ENCODE measurements at regions not wholly inside any gene's neighbourhood (a gene's known extent, or its start where the extent isn't known, plus 50 kb on each side); places are given as distances from the start of the nearest gene placed in this dataset.

DNA sequence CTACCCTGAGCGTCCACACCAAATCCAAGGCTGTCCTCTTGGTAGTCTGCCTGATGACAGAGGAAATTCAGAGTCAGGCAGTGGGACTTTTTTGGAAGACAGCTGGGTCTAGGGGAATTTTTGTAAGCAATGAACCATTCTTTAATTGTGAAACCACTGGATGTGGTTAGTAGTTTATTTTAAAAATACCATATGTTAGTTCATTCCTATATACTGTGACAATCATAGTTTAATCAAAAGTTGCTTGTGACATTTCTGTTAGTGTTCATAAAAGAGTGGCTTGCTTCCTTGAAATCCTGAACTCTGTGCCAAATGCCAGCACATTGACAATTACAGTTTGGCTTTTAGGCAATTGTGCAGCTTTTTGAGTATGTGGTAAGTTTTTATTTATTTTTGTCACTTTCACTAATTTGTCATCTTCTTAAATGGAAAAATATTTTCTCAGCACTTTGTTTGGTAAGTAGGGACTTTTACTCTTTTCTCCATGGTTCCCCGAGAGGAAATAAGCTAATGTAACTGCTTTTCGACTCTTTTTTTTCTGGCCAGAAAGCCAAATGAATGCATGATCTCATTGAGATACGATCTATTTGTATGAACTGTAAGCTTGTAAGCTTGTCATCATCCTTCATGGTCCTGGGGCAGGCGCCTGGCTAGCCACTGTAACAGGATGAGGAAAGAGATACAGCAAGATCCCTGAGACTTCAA, 72.6 kb upstream of the SLC4A4 start:
- ATAC-seq (replicated peaks) = no peak
- Mint-ChIP-seq H3K4me3 (no peak overlapping the region), H3K9me3 (no peaks in the 10 kb centered on the region), H3K27ac (peak overlapping the region; percentile 5 to 17), H3K27me3 (no peaks in the 10 kb centered on the region), H3K36me3 (ENCODE audit: insufficient read depth) (peaks cover 4% of the 10 kb centered on the region), H3K4me1 (ENCODE audit: low read depth in 2 of 2) (peaks cover 10 to 25% of the 10 kb centered on the region in 2 donors)
- no peak for DNase-seq

DNA sequence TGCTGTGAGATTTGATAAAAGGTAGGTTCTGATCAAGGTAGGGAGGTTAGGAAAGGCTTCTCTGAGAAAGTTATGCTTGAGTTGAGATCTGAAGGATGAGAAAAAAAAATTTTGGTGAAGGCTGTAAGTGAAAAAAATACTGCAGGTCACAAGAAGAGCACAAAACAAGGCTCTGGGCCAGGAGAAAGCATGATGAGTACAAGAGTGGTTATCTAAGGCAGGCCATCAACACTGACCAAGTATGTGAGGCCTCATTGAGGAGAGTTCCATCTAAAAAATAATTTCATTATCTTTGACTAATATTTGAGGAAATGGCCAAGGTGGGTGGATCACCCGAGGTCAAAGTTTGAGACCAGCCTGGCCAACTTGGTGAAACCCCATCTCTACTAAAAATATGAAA, 71.6 kb upstream of the SLC4A4 start:
- Mint-ChIP-seq H3K27ac (no peak overlapping the region), H3K9me3 (no peaks in the 10 kb centered on the region)
- no peak for DNase-seq

DNA sequence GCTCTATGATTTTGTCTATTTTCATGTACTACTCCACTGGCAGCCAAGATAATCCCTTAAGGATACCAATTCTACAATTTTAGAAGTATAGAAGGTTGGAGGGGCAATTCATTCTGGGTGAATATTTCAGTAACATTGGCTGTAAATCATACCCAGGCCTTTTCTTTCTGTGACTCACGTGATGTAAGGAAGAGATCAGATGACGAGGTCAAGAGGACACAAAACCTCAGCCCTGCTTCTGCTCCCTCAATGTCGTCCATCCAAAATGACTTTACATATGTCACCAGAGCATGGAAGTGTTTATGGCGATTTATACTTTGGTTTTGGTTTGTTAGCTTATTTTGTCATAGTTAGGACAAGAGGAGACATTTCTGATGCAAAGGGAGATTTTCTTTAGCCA, 70.7 kb upstream of the SLC4A4 start:
- peaks cover 4% of the 10 kb centered on the region for H3K36me3 Mint-ChIP-seq (ENCODE audit: insufficient read depth)
- ATAC-seq (replicated peaks) (no peak), DNase-seq (no peak)
- no peak overlapping the region for H3K27ac Mint-ChIP-seq
- H3K4me1 Mint-ChIP-seq (ENCODE audit: low read depth in 2 of 2) = peaks cover 7 to 10% of the 10 kb centered on the region in 2 donors
- H3K27me3 Mint-ChIP-seq = no peaks in the 10 kb centered on the region
- no peaks in the 10 kb centered on the region for H3K9me3 Mint-ChIP-seq
- no peak overlapping the region for H3K4me3 Mint-ChIP-seq

More for the DNA sequence above, 71.6 kb upstream of the SLC4A4 start:
- Mint-ChIP-seq H3K4me1 (ENCODE audit: low read depth in 2 of 2) (peaks cover 7 to 20% of the 10 kb centered on the region in 2 donors), H3K36me3 (ENCODE audit: insufficient read depth) (peaks cover 4% of the 10 kb centered on the region), H3K4me3 (no peak overlapping the region), H3K27me3 (no peaks in the 10 kb centered on the region)
- ATAC-seq (replicated peaks) = no peak

DNA sequence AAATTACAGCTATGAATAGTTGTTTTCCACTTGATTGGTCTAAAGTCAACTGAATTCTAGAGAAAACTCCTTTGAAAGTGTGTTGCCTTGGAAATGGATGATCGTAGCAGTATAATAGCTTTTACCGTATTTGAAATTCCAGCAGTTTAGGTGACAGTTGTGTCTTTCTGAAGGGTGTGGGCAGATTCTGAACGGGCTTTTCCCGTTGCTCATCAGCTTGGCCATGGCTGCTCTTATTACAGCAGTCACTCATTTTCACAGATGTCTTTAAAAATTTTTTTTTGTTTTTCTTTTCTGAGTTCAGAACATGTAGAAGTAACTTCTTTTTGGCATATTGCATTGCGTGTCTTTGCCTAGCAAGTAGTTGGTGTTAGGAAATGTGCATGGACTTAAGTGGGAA, 69.6 kb upstream of the SLC4A4 start:
- no peaks in the 10 kb centered on the region for H3K27me3 Mint-ChIP-seq
- H3K36me3 Mint-ChIP-seq (ENCODE audit: insufficient read depth) = peaks cover 4% of the 10 kb centered on the region
- no peak overlapping the region for H3K4me3 Mint-ChIP-seq
- ATAC-seq (replicated peaks) (no peak), DNase-seq (no peak)
- no peak overlapping the region for H3K27ac Mint-ChIP-seq
- H3K9me3 Mint-ChIP-seq = no peaks in the 10 kb centered on the region
- H3K4me1 Mint-ChIP-seq (ENCODE audit: low read depth in 2 of 2) = peaks cover 7 to 9% of the 10 kb centered on the region in 2 donors

DNA sequence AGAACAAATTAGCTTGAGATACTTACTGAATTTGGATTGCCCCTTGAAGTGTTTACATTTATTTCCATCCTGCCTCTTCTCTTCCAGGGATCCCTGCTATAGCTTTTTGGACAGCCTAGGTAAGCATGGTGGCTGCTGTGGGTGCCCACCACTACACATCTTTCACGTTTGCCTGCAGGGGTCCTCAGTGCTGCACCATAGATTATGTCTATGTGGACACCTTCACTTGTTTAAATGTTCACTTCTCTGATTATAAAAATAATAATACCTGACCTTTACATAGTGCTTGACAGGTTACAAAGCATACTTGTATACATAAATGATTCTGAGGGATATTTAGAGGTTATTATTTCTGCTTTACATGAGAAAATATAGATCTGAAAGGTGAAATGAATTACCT, 67.9 kb upstream of the SLC4A4 start:
- H3K27me3 Mint-ChIP-seq = no peaks in the 10 kb centered on the region
- DNase-seq (peak; percentile 21 to 40 (median 30)), ATAC-seq (replicated peaks) (peak; percentile 71)
- peaks cover 17 to 22% of the 10 kb centered on the region in 2 donors for H3K4me1 Mint-ChIP-seq (ENCODE audit: low read depth in 2 of 2)
- H3K27ac Mint-ChIP-seq = peak overlapping the region in 1 of 2 donors; percentile 55
- no peak overlapping the region for H3K4me3 Mint-ChIP-seq
- H3K9me3 Mint-ChIP-seq = no peaks in the 10 kb centered on the region
- peaks cover 4% of the 10 kb centered on the region for H3K36me3 Mint-ChIP-seq (ENCODE audit: insufficient read depth)

DNA sequence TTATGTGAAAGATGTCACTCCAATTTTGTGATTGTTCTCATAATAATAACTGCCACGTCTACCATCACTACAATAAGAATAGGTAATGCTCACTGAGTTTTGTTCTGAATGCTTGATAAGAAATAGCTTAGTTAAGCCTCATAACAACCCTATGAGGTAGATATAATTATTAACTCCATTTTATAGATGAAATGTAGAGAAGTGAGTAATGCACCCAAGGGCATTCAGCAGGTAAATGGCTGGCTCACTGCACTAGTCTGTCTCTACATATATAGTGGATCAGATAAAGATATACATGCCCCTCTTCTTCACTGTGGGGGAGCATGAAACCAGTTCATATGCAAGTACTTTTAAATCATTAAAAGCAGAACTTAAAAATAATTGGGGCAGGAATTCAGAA, 65.8 kb upstream of the SLC4A4 start:
- ATAC-seq (replicated peaks) (no peak), DNase-seq (no peak)
- H3K9me3 Mint-ChIP-seq = no peaks in the 10 kb centered on the region
- peaks cover 22 to 25% of the 10 kb centered on the region in 2 donors for H3K4me1 Mint-ChIP-seq (ENCODE audit: low read depth in 2 of 2)
- no peak overlapping the region for H3K27ac Mint-ChIP-seq
- no peaks in the 10 kb centered on the region for H3K36me3 Mint-ChIP-seq (ENCODE audit: insufficient read depth)
- no peaks in the 10 kb centered on the region for H3K27me3 Mint-ChIP-seq
- H3K4me3 Mint-ChIP-seq = no peak overlapping the region

DNA sequence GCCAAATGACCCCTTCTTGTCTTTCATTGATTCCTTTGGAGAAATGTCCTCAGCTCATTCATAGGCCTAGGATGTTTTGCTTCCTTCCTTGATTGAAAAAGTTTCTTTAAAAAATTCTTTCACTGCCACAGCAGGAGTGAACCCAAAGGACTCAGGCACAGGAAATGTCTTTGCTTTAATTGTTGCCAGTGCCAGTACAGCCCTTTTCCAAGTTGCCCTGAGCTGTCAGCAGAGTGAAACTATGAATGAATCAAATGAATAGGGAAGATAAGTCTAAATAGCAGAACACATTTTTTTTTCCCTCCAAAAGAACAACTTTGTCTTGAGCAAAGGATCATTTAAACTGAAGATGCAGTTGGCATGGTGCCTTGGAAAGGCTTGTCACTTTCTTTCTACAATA, 63.8 kb upstream of the SLC4A4 start:
- Mint-ChIP-seq H3K9me3 (no peaks in the 10 kb centered on the region), H3K4me1 (ENCODE audit: low read depth in 2 of 2) (peaks cover 22 to 25% of the 10 kb centered on the region in 2 donors), H3K27me3 (no peaks in the 10 kb centered on the region), H3K4me3 (peak overlapping the region; percentile 28 to 48), H3K36me3 (ENCODE audit: insufficient read depth) (no peaks in the 10 kb centered on the region), H3K27ac (peak overlapping the region; percentile 80 to 87)
- DNase-seq (no peak), ATAC-seq (replicated peaks) (no peak)

DNA sequence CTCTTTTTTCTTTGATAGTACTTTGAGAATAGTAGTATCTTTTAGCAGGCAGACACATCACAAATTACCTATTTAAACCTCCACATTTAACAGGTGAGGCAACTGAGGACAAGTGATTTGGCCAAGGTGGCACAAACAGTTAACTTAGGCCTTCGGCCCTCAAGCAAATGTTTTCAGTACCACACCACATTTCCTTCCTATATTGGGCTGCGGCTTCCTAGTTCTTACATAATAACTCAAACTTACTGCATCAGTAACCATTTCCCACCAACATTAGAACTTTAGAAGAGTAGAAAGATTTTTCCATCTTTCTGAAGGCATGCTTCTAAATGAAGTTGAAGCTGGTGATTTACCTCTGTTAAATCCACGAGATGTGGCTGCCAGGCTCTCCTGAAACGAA, 63.2 kb upstream of the SLC4A4 start:
- H3K36me3 Mint-ChIP-seq (ENCODE audit: insufficient read depth) = no peaks in the 10 kb centered on the region
- DNase-seq (no peak), ATAC-seq (replicated peaks) (peak; percentile 69)
- peak overlapping the region; percentile 28 to 48 for H3K4me3 Mint-ChIP-seq
- H3K9me3 Mint-ChIP-seq = no peaks in the 10 kb centered on the region
- peaks cover 22 to 25% of the 10 kb centered on the region in 2 donors for H3K4me1 Mint-ChIP-seq (ENCODE audit: low read depth in 2 of 2)
- peak overlapping the region; percentile 80 to 87 for H3K27ac Mint-ChIP-seq
- H3K27me3 Mint-ChIP-seq = no peaks in the 10 kb centered on the region

DNA sequence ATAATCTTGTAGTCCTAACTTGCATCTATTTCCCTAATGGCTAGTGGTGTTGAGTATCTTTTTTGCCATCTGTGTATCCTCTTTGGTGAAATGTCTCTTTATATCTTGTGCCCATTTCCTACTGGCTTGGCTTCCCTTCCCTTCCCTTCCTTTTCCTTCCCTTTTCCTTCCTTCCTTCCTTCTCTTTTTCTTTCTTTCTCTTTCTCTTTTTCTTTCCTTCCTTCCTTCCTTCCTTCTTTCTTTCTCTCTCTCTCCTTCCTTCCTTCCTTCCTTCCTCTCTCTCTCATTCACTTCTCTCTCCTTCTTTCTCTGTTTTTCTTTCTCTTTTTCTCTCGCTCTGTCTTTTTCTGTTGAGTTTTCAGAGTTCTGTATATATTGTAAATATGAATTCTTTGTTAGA, 61.5 kb upstream of the SLC4A4 start:
- Mint-ChIP-seq H3K27ac (peak overlapping the region in 1 of 2 donors; percentile 6), H3K27me3 (no peaks in the 10 kb centered on the region), H3K36me3 (ENCODE audit: insufficient read depth) (no peaks in the 10 kb centered on the region), H3K4me1 (ENCODE audit: low read depth in 2 of 2) (peaks cover 19 to 25% of the 10 kb centered on the region in 2 donors), H3K4me3 (no peak overlapping the region), H3K9me3 (no peaks in the 10 kb centered on the region)
- ATAC-seq (replicated peaks) (no peak), DNase-seq (no peak)

DNA sequence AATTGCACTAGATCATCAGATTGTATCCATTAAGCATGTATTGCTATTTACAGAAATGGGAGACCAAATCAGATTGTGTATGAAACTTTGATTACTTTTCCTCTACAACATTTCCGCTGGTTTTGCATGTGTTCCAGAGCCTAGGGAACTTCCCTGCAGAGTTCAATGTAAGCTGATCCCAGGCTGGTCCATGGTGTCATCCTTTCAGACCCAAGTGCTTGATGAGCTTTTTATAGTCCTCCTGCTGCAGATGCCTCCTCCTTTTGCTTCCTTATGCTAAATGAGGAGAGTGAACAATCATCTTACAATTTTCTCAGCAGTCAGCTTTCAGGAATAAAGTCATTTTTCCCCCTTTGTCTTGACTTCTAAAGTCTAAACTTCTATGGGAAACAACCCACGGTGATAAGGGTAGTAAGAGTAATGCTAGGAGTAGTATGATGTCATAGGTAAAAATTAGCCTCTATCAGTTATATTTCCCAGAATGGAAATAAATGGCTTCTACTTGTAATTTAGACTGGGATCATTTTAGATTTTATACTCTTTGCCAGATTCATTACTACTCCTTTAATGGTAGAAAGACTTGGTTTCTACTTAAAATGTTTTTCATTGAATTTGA, 55.1 kb upstream of the SLC4A4 start:
- no peaks in the 10 kb centered on the region for H3K9me3 Mint-ChIP-seq
- H3K36me3 Mint-ChIP-seq (ENCODE audit: insufficient read depth) = no peaks in the 10 kb centered on the region
- no peaks in the 10 kb centered on the region for H3K27me3 Mint-ChIP-seq
- ATAC-seq (replicated peaks) = no peak
- H3K4me1 Mint-ChIP-seq (ENCODE audit: low read depth in 2 of 2) = no peaks in the 10 kb centered on the region
- no peak overlapping the region for H3K27ac Mint-ChIP-seq
- no peak overlapping the region for H3K4me3 Mint-ChIP-seq
- no peak for DNase-seq

DNA sequence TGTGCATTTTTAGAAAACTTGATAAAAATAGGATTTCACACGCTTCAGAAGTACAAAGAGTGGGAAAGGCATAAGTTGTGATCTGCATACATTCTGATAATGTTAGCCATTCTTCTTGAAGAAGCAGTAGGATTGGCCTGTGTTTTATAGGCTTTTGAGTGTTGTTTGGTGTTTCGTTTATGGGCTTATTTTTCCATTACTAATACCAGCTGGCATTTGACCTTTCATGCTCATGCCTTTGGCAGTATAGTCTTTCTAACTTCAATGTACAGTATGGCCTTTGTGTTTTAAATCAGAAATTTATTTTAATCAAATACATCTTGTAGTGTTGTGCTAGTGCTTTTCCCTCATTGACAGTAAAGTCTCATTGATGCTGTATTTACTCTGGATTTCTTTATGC, 51.5 kb upstream of the SLC4A4 start:
- DNase-seq = no peak
- Mint-ChIP-seq H3K4me3 (no peak overlapping the region), H3K27me3 (no peaks in the 10 kb centered on the region), H3K9me3 (no peaks in the 10 kb centered on the region), H3K4me1 (ENCODE audit: low read depth in 2 of 2) (no peaks in the 10 kb centered on the region), H3K27ac (no peak overlapping the region), H3K36me3 (ENCODE audit: insufficient read depth) (no peaks in the 10 kb centered on the region)
- ATAC-seq (replicated peaks) = no peak

DNA sequence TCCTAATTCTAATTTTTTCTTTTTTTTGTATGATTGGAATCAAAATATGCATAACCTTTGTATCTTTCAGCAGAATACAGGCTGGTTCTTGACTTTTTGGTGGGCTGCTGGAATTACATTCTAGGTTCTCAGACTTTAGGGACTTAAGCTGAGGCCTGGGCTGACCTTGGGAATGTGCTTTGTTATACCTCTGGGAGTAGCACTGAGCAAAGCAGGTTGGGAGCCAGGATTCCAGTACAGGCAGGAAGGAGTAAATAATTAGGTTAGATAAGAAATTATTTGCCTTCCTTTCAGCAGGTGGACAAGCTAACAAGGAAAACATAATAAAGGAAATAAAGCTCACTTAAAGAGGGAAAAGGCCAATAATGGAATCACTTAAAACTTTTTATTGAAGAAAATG, 49.9 kb upstream of the SLC4A4 start:
- Mint-ChIP-seq H3K9me3 (no peaks in the 10 kb centered on the region), H3K27me3 (no peaks in the 10 kb centered on the region), H3K4me1 (ENCODE audit: low read depth in 2 of 2) (no peaks in the 10 kb centered on the region), H3K27ac (no peak overlapping the region), H3K4me3 (no peak overlapping the region), H3K36me3 (ENCODE audit: insufficient read depth) (no peaks in the 10 kb centered on the region)
- no peak for DNase-seq
- no peak for ATAC-seq (replicated peaks)

All from effector memory CD8-positive, alpha-beta T cell (primary cell).